ENCODE measurements at regions not wholly inside any gene's neighbourhood (a gene's known extent, or its start where the extent isn't known, plus 50 kb on each side); places are given as distances from the start of the nearest gene placed in this dataset.

DNA sequence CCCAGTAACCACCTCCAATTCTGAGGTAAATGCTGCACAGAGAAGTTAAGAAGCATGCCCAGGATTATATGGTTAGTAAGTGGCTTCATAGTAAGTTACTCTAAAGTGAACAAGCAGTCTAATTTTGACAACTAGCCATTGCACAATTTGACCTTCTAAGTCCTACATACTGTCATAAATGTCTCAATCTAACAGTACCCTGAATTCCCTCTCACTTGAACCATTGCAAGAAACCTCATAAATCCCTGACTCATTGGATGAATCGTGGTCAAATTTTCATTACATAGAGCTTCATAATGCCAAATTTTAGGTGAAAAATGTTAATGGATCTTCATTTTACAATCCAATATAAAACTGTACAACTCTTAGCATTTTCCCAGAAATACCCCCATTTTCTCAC is 217.3 kb upstream of the GRIA4 start:
- TF ChIP-seq EZH2 (IDR thresholded peaks at IDR 0.05), result no peak
- no peak for TF ChIP-seq POLR2AphosphoS5 (IDR thresholded peaks at IDR 0.05; ENCODE audit: borderline replicate concordance, low read depth, low read length)
